ENCODE measurements at regions not wholly inside any gene's neighbourhood (a gene's known extent, or its start where the extent isn't known, plus 50 kb on each side); places are given as distances from the start of the nearest gene placed in this dataset.

DNA sequence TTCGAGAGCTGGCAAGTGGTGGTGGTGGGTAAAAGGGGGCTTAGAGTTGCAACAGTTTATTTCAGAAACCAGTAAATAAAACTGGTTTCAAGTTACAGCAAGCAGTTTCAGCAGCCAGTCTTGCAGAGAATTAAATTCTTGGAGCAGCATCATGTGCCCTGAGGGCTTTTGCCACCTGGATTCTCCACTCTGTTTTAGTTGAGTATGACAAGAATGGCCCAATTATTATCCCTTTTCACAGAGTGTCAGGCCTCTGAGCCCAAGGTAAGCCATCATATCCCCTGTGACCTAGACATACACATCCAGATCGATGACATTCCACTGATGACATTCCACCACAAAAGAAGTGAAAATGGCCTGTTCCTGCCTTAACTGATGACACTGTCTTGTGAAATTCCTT, 72.8 kb upstream of the FANCL start:
- Histone ChIP-seq H3K36me3 (no peaks in the 10 kb centered on the region), H3K27ac (no peak overlapping the region), H3K4me3 (no peak overlapping the region), H3K27me3 (no peaks in the 10 kb centered on the region), H3K9me3 (no peaks in the 10 kb centered on the region), H3K4me1 (no peaks in the 10 kb centered on the region)
- intact Hi-C loops (cut with DNase I; ENCODE audit: low total_unique reads) (no loop called here), in situ Hi-C loops (cut with MboI; ENCODE audit: low pct_ligation_motif_present in 1 of 4, low pct_unique_long_range_greater_than_20kb in 1 of 4, low sequenced_read_pairs in 3 of 4) (no loop called here)
- TF ChIP-seq EP300 (IDR thresholded peaks at IDR 0.05; ENCODE audit: low read depth) (no peak), POLR2A (IDR thresholded peaks at IDR 0.05) (no peak), POLR2AphosphoS5 (IDR thresholded peaks at IDR 0.05) (no peak), CTCF (IDR thresholded peaks at IDR 0.05) (no peak)
- 27 to 83% methylated on average over 1 to 2 of the region's 2 CpGs for WGBS, 2 donors (ENCODE audit: low coverage in 1 of 2)
- no peak for DNase-seq

DNA sequence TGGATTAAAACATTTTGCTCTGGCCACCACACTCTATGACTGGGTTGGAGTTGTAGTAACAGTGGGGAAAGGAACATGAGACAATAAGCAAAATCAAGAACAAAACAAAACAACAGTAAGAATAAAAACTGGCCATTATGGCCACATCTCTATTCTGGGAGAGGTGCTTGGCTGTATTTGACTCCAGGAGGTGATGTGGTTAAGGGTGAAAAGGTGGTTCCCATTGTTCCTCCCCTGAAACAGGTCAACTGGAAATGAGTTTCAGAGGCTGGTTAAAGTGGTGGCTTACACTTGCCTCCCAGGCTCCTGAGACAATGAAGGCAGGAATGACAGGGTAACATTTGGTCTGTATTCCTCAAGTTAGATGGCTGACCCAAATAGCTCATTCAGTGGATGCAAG, 67.3 kb upstream of the FANCL start:
- no peaks in the 10 kb centered on the region for H3K27me3 ChIP-seq
- no peak overlapping the region for H3K27ac ChIP-seq
- no peak for TF ChIP-seq CTCF (IDR thresholded peaks at IDR 0.05)
- H3K4me1 ChIP-seq: no peaks in the 10 kb centered on the region
- H3K4me3 ChIP-seq: no peak overlapping the region
- in situ Hi-C loops (cut with MboI; ENCODE audit: low pct_ligation_motif_present in 1 of 4, low pct_unique_long_range_greater_than_20kb in 1 of 4, low sequenced_read_pairs in 3 of 4): no loop called here
- H3K36me3 ChIP-seq: no peaks in the 10 kb centered on the region
- DNase-seq: no peak
- no peaks in the 10 kb centered on the region for H3K9me3 ChIP-seq
- intact Hi-C loops (cut with DNase I; ENCODE audit: low total_unique reads): no loop called here

DNA sequence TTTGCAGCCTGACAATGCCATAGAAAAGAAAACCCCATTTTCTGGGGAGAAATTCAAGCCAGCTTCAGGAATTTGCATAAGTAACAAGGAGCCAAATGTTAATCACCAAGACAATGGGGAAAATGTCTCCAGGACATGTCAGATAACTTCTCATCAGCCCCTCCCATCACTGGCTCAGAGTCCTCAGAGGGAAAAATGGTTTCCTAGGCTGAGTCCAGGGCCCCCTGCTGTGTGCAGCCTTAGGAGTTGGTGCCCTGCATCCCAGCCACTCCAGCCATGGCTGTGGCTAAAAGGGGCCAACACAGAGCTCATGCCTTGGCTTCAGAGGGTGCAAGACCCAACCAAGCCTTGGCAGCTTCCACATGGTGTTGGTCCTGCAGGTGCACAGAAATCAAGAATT, 63.7 kb upstream of the FANCL start:
- in situ Hi-C loops (cut with MboI; ENCODE audit: low pct_ligation_motif_present in 1 of 4, low pct_unique_long_range_greater_than_20kb in 1 of 4, low sequenced_read_pairs in 3 of 4) (no loop called here), intact Hi-C loops (cut with DNase I; ENCODE audit: low total_unique reads) (no loop called here)

DNA sequence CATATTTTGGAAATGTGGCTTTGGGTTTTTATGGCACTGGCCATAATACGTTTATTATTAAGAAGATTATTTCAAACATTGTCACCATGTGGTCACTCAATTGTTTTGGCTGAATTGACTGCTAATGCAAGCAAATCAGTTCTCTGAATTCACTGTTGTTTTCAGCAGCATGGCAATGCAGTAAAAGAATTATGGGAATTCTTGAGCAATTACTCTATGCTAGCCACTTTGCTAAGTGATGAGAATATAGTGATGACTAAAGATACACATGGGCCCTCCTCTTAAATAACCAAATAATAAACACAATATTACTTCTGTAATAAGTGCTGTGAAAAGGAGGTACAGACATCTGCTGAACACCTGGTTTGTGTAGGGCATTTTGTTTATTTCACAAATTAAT, 58.0 kb upstream of the FANCL start:
- Histone ChIP-seq H3K4me3 (no peak overlapping the region), H3K27ac (no peak overlapping the region), H3K9me3 (no peaks in the 10 kb centered on the region), H3K4me1 (no peaks in the 10 kb centered on the region), H3K36me3 (no peaks in the 10 kb centered on the region), H3K27me3 (no peaks in the 10 kb centered on the region)
- in situ Hi-C loops (cut with MboI; ENCODE audit: low pct_ligation_motif_present in 1 of 4, low pct_unique_long_range_greater_than_20kb in 1 of 4, low sequenced_read_pairs in 3 of 4): no loop called here
- WGBS, 2 donors (ENCODE audit: low coverage in 1 of 2): 55 to 75% methylated on average over 1 of the region's 1 CpG
- intact Hi-C loops (cut with DNase I; ENCODE audit: low total_unique reads): no loop called here
- no peak for TF ChIP-seq POLR2AphosphoS5 (IDR thresholded peaks at IDR 0.05)
- TF ChIP-seq CTCF (IDR thresholded peaks at IDR 0.05): no peak
- TF ChIP-seq POLR2A (IDR thresholded peaks at IDR 0.05): no peak
- no peak for TF ChIP-seq EP300 (IDR thresholded peaks at IDR 0.05; ENCODE audit: low read depth)
- no peak for DNase-seq

More for the DNA sequence above, 63.7 kb upstream of the FANCL start:
- H3K36me3 ChIP-seq: no peaks in the 10 kb centered on the region
- no peaks in the 10 kb centered on the region for H3K27me3 ChIP-seq
- no peaks in the 10 kb centered on the region for H3K4me1 ChIP-seq
- no peak for DNase-seq
- H3K4me3 ChIP-seq: no peak overlapping the region
- no peak for TF ChIP-seq POLR2A (IDR thresholded peaks at IDR 0.05)
- no peak overlapping the region for H3K27ac ChIP-seq
- H3K9me3 ChIP-seq: no peaks in the 10 kb centered on the region

- in situ Hi-C loops (cut with MboI; ENCODE audit: low pct_ligation_motif_present in 1 of 4, low pct_unique_long_range_greater_than_20kb in 1 of 4, low sequenced_read_pairs in 3 of 4) (no loop called here), intact Hi-C loops (cut with DNase I; ENCODE audit: low total_unique reads) (no loop called here)
Observed at GRCh38 chr2:58293056-58293455, 51.9 kb upstream of the FANCL start.

More at GRCh38 chr2:58293056-58293455, 51.9 kb upstream of the FANCL start:
- H3K27me3 ChIP-seq: no peaks in the 10 kb centered on the region
- no peak overlapping the region for H3K27ac ChIP-seq
- no peaks in the 10 kb centered on the region for H3K36me3 ChIP-seq
- H3K4me3 ChIP-seq: no peak overlapping the region
- H3K4me1 ChIP-seq: no peaks in the 10 kb centered on the region
- no peak for TF ChIP-seq POLR2AphosphoS5 (IDR thresholded peaks at IDR 0.05)
- no peak for TF ChIP-seq POLR2A (IDR thresholded peaks at IDR 0.05)
- no peak for TF ChIP-seq EP300 (IDR thresholded peaks at IDR 0.05; ENCODE audit: low read depth)
- WGBS, 2 donors (ENCODE audit: low coverage in 1 of 2): 85 to 100% methylated on average over 1 of the region's 1 CpG
- H3K9me3 ChIP-seq: no peaks in the 10 kb centered on the region
- DNase-seq: no peak

Data from transverse colon (tissue), 4 donors.